WTC11 (cell line): ENCODE measurements at regions not wholly inside any gene's neighbourhood (a gene's known extent, or its start where the extent isn't known, plus 50 kb on each side); places are given as distances from the start of the nearest gene placed in this dataset.

Experiments
- ATAC-seq: fragments of 200-7000 bp; cut with Tn5 transposase; 2 replicates; pipeline ENCODE4 v1.10.0; 2021; ENCODE audit warnings: mild to moderate bottlenecking, moderate library complexity
- CTCF ChIA-PET: fragments of 300-600 bp; sonication (Branson Sonifier 250); formaldehyde crosslinking; loops from one replicate; lab custom pipeline; 2021; ENCODE audit warnings: antibody characterized with exemption; lab: Charles Lee
- POLR2A ChIA-PET: fragments of 350-600 bp; sonication (Branson Sonifier 250); formaldehyde crosslinking; loops from one replicate; lab custom pipeline; 2021; ENCODE audit warnings: antibody characterized with exemption; lab: Charles Lee
- DNase-seq: peaks from one replicate; pipeline ENCODE4 v3.0.0; 2021; ENCODE audit warnings: low spot score
- H3K27ac Mint-ChIP-seq: 2 replicates; pipeline ENCODE4 v1.8.0; 2021; ENCODE audit warnings: mixed read lengths
- H3K27me3 Mint-ChIP-seq: 2 replicates; pipeline ENCODE4 v1.8.0; 2021; ENCODE audit warnings: low read depth, mild to moderate bottlenecking, moderate library complexity, mixed read lengths
- H3K36me3 Mint-ChIP-seq: 2 replicates; pipeline ENCODE4 v1.8.0; 2021; ENCODE audit warnings: mixed read lengths
- H3K4me1 Mint-ChIP-seq: 2 replicates; pipeline ENCODE4 v1.8.0; 2022; ENCODE audit warnings: mixed read lengths
- H3K4me3 Mint-ChIP-seq: 2 replicates; pipeline ENCODE4 v1.8.0; 2021; ENCODE audit warnings: mild to moderate bottlenecking, moderate library complexity, mixed read lengths
- H3K9me3 Mint-ChIP-seq: 2 replicates; pipeline ENCODE4 v1.8.0; 2021; ENCODE audit warnings: mixed read lengths
- AR ChIP-seq: fragments of 250-450 bp; sonication (Bioruptor Pico); IDR thresholded peaks from 2 replicates; pipeline ENCODE4 v1.9.0; 2021; ENCODE audit warnings: mild to moderate bottlenecking
- ATF1 ChIP-seq: sonication (generic); formaldehyde crosslinking; IDR thresholded peaks from 2 replicates; pipeline ENCODE4 v1.8.1; 2023; ENCODE audit warnings: mild to moderate bottlenecking, moderate library complexity, missing genetic modification reagents
- ATF2 ChIP-seq: sonication (generic); formaldehyde crosslinking; IDR thresholded peaks from 2 replicates; pipeline ENCODE4 v1.8.1; 2022; ENCODE audit warnings: low read depth, missing genetic modification reagents, borderline replicate concordance
- CBFB ChIP-seq: sonication (generic); formaldehyde crosslinking; IDR thresholded peaks from 2 replicates; pipeline ENCODE4 v1.8.1; 2022; ENCODE audit warnings: mild to moderate bottlenecking, low read depth, missing genetic modification reagents
- E2F4 ChIP-seq: sonication (generic); formaldehyde crosslinking; IDR thresholded peaks from 2 replicates; pipeline ENCODE4 v1.8.1; 2022; ENCODE audit warnings: low read depth, mild to moderate bottlenecking, moderate library complexity, missing genetic modification reagents, borderline replicate concordance
- HMGXB4 ChIP-seq: sonication (generic); formaldehyde crosslinking; IDR thresholded peaks from 2 replicates; pipeline ENCODE4 v1.8.1; 2023; ENCODE audit warnings: mild to moderate bottlenecking, moderate library complexity, missing genetic modification reagents
- IRF1 ChIP-seq: sonication (generic); formaldehyde crosslinking; IDR thresholded peaks from 2 replicates; pipeline ENCODE4 v1.8.0; 2023; ENCODE audit warnings: missing genetic modification reagents
- IRF2 ChIP-seq: sonication (generic); formaldehyde crosslinking; IDR thresholded peaks from 2 replicates; pipeline ENCODE4 v1.8.0; 2022; ENCODE audit warnings: low read depth, missing genetic modification reagents, borderline replicate concordance
- NFYB ChIP-seq: sonication (generic); formaldehyde crosslinking; conservative IDR thresholded peaks from 2 replicates; pipeline ENCODE4 v1.8.0; 2022; ENCODE audit warnings: low read depth, missing genetic modification reagents
- NR3C1 ChIP-seq: sonication (generic); formaldehyde crosslinking; conservative IDR thresholded peaks from 2 replicates; pipeline ENCODE4 v1.8.1; 2023; ENCODE audit warnings: low read depth, mild to moderate bottlenecking, missing genetic modification reagents
- RORB ChIP-seq: fragments of 250-450 bp; sonication (Bioruptor Pico); IDR thresholded peaks from 2 replicates; pipeline ENCODE4 v1.9.0; 2021; ENCODE audit warnings: mild to moderate bottlenecking
- ZBTB43 ChIP-seq: sonication (generic); formaldehyde crosslinking; IDR thresholded peaks from 2 replicates; pipeline ENCODE4 v1.8.1; 2023; ENCODE audit warnings: mild to moderate bottlenecking, missing genetic modification reagents
- ZMAT4 ChIP-seq: fragments of 250-450 bp; sonication (Bioruptor Pico); IDR thresholded peaks from 2 replicates; pipeline ENCODE4 v1.9.0; 2021; ENCODE audit warnings: mild to moderate bottlenecking
- ZNF263 ChIP-seq: sonication (generic); formaldehyde crosslinking; IDR thresholded peaks from 2 replicates; pipeline ENCODE4 v1.8.1; 2022; ENCODE audit warnings: low read depth, mild to moderate bottlenecking, moderate library complexity, missing genetic modification reagents
- ZNF317 ChIP-seq: sonication (generic); formaldehyde crosslinking; IDR thresholded peaks from 2 replicates; pipeline ENCODE4 v1.8.1; 2023; ENCODE audit warnings: low read depth, mild to moderate bottlenecking, moderate library complexity, missing genetic modification reagents, borderline replicate concordance
- ZNF425 ChIP-seq: fragments of 250-450 bp; sonication (Bioruptor Pico); conservative IDR thresholded peaks from 2 replicates; pipeline ENCODE4 v1.9.0; 2021; ENCODE audit warnings: mild to moderate bottlenecking
- ZNF671 ChIP-seq: fragments of 250-450 bp; sonication (Bioruptor Pico); IDR thresholded peaks from 2 replicates; pipeline ENCODE4 v1.8.0; 2021; ENCODE audit warnings: mild to moderate bottlenecking

- Mint-ChIP-seq H3K27ac (no peak overlapping the region), H3K4me3 (no peak overlapping the region), H3K27me3 (no peaks in the 10 kb centered on the region), H3K9me3 (peaks cover 7% of the 10 kb centered on the region), H3K36me3 (no peaks in the 10 kb centered on the region), H3K4me1 (no peaks in the 10 kb centered on the region)
- ChIA-PET POLR2A (interaction anchor here (0.7 kb wide), 1 partner anchor 83 kb away, joined by 3 read pairs; no protein-coding TSS in a partner anchor), CTCF (interaction anchor here (0.8 to 1.2 kb wide), 3 partner anchors 190 to 434 kb away, joined by 3 read pairs; no protein-coding TSS in a partner anchor)
- DNase-seq (no peak), ATAC-seq (no peak)
- no peak for TF ChIP-seq ZNF263 (CRISPR knock-in tag)
These were observed 109.6 kb downstream of the SYF2 start for GRCh38 chr1:25122747-25123146.

GRCh38 chr1:25120281-25120680 lies 112.0 kb downstream of the SYF2 start:
- H3K4me1 Mint-ChIP-seq = no peaks in the 10 kb centered on the region
- no peak overlapping the region for H3K4me3 Mint-ChIP-seq
- H3K36me3 Mint-ChIP-seq = no peaks in the 10 kb centered on the region
- no peak for TF ChIP-seq ZMAT4 (CRISPR knock-in tag)
- no peak for TF ChIP-seq IRF2 (CRISPR knock-in tag)
- TF ChIP-seq NFYB (CRISPR knock-in tag) = no peak
- TF ChIP-seq ZNF671 = no peak
- H3K27ac Mint-ChIP-seq = no peak overlapping the region
- ChIA-PET POLR2A (no interaction called here), CTCF (no interaction called here)
- H3K9me3 Mint-ChIP-seq = peaks cover 9% of the 10 kb centered on the region
- ATAC-seq (no peak), DNase-seq (no peak)
- H3K27me3 Mint-ChIP-seq = no peaks in the 10 kb centered on the region; the same call in 1 of the 2 replicates

GRCh38 chr1:25118546-25118945 lies 113.8 kb downstream of the SYF2 start:
- H3K36me3 Mint-ChIP-seq = no peaks in the 10 kb centered on the region
- H3K27ac Mint-ChIP-seq = no peak overlapping the region
- no peaks in the 10 kb centered on the region for H3K4me1 Mint-ChIP-seq
- peaks cover 9% of the 10 kb centered on the region for H3K9me3 Mint-ChIP-seq
- DNase-seq = no peak
- no peak overlapping the region for H3K4me3 Mint-ChIP-seq
- ChIA-PET POLR2A (no interaction called here), CTCF (interaction anchor here (2.2 kb wide), 1 partner anchor 87 kb away, joined by 16 read pairs; no protein-coding TSS in a partner anchor)
- H3K27me3 Mint-ChIP-seq = no peaks in the 10 kb centered on the region; the same call in 1 of the 2 replicates
- no peak for ATAC-seq
- TF ChIP-seq IRF1 (no peak), ATF2 (no peak), E2F4 (CRISPR knock-in tag) (no peak), ZNF317 (CRISPR knock-in tag) (no peak), ATF1 (no peak), HMGXB4 (CRISPR knock-in tag) (no peak), AR (CRISPR knock-in tag) (no peak), CBFB (CRISPR knock-in tag) (no peak), ZBTB43 (CRISPR knock-in tag) (no peak), ZNF425 (CRISPR knock-in tag) (no peak), RORB (no peak), NR3C1 (no peak)
